ENCODE measurements at regions not wholly inside any gene's neighbourhood (a gene's known extent, or its start where the extent isn't known, plus 50 kb on each side); places are given as distances from the start of the nearest gene placed in this dataset.

DNA sequence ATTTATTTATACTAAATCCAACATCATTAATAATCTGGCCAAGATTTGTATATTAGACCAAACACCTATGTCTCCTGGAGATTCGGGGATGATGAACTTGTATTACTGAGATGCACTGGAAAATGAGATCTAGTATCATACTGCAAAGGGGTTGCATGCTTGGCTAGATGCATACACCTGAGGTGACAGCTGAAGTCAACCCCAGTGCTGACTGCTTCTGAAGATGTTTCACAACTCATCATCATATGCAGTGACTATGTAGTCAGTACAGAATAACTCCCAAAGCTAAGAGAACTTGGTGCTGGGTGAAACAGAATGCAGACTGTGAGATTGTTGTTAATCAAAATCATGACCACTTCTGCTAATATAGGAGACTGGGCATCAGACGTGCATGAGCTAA lies 1114.2 kb downstream of the NSUN3 start:
- H3K4me1 ChIP-seq (ENCODE audit: control insufficient read depth in 5 of 5, insufficient read depth in 5 of 5, low read length in 5 of 5): no peaks in the 10 kb centered on the region
- H3K4me3 ChIP-seq: no peak overlapping the region
- DNase-seq (no peak), ATAC-seq (ENCODE audit: insufficient read depth, low FRiP score) (no peak)
- TF ChIP-seq, protein P1, sequence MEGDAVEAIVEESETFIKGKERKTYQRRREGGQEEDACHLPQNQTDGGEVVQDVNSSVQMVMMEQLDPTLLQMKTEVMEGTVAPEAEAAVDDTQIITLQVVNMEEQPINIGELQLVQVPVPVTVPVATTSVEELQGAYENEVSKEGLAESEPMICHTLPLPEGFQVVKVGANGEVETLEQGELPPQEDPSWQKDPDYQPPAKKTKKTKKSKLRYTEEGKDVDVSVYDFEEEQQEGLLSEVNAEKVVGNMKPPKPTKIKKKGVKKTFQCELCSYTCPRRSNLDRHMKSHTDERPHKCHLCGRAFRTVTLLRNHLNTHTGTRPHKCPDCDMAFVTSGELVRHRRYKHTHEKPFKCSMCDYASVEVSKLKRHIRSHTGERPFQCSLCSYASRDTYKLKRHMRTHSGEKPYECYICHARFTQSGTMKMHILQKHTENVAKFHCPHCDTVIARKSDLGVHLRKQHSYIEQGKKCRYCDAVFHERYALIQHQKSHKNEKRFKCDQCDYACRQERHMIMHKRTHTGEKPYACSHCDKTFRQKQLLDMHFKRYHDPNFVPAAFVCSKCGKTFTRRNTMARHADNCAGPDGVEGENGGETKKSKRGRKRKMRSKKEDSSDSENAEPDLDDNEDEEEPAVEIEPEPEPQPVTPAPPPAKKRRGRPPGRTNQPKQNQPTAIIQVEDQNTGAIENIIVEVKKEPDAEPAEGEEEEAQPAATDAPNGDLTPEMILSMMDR (IDR thresholded peaks at IDR 0.05; ENCODE audit: control extremely low read depth, extremely low read depth): no peak
- H3K36me3 ChIP-seq (ENCODE audit: control insufficient read depth in 4 of 4, insufficient read depth in 4 of 4, low read length in 4 of 4): no peaks in the 10 kb centered on the region
- 77 to 78% methylated on average over 2 of the region's 2 CpGs for WGBS, 2 donors
- no peaks in the 10 kb centered on the region for H3K27me3 ChIP-seq (ENCODE audit: control insufficient read depth in 3 of 3, insufficient read depth in 3 of 3, low read length in 2 of 3)
- H3K27ac ChIP-seq (ENCODE audit: low read depth in 1 of 2, low read length in 1 of 2): no peak overlapping the region
- no peak overlapping the region for H3K9ac ChIP-seq (ENCODE audit: insufficient read depth in 1 of 2, low read length in 2 of 2)
- no peaks in the 10 kb centered on the region for H3K9me3 ChIP-seq (ENCODE audit: control insufficient read depth in 4 of 4, insufficient read depth in 3 of 4, low read length in 3 of 4)

DNA sequence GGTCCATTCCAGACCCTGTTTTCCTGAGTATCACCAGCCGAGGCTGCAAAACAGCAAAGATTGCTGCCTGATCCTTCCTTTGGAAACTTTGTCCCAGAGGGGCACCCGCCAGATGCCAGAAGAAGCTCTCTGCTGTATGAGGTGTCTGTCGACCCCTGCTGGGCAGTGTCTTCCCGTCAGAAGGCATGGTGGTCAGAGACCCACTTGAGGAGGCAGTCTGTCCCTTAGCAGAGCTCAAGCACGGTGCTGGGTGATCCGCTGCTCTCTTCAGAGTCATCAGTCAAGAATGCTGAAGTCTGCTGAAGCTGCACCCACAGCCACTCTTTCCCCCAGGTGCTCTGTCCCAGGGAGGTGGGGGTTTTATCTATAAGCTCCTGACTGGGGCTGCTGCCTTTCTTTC lies 1121.2 kb downstream of the NSUN3 start:
- Histone ChIP-seq H3K27ac (ENCODE audit: low read depth in 1 of 2, low read length in 1 of 2) (no peak overlapping the region), H3K4me1 (ENCODE audit: control insufficient read depth in 5 of 5, insufficient read depth in 5 of 5, low read length in 5 of 5) (no peaks in the 10 kb centered on the region), H3K4me3 (no peak overlapping the region), H3K9ac (ENCODE audit: insufficient read depth in 1 of 2, low read length in 2 of 2) (no peak overlapping the region), H3K9me3 (ENCODE audit: control insufficient read depth in 4 of 4, insufficient read depth in 3 of 4, low read length in 3 of 4) (no peaks in the 10 kb centered on the region), H3K36me3 (ENCODE audit: control insufficient read depth in 4 of 4, insufficient read depth in 4 of 4, low read length in 4 of 4) (no peaks in the 10 kb centered on the region), H3K27me3 (ENCODE audit: control insufficient read depth in 3 of 3, insufficient read depth in 3 of 3, low read length in 2 of 3) (no peaks in the 10 kb centered on the region)
- TF ChIP-seq, protein P1 (IDR thresholded peaks at IDR 0.05; ENCODE audit: control extremely low read depth, extremely low read depth): no peak
- WGBS, 2 donors: 87 to 89% methylated on average over 6 of the region's 6 CpGs
- ATAC-seq (ENCODE audit: insufficient read depth, low FRiP score): no peak
- no peak for DNase-seq

DNA sequence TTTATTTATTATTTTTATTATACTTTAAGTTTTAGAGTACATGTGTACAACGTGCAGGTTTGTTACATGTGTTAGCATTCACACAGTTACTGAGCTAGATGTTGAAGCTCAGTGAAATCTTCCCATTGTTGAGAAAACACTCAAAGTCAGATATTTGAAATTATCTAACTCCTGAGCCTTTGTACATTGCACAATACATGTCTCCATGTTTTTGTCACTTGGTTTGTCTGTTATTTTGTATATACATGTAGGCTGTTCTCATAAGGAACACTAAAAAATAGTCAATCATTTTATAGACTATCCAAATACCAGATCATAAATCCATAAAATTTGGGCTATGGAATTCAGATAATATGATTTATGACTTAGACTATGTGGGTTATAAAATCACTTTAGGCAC lies 1126.5 kb downstream of the NSUN3 start:
- Histone ChIP-seq H3K4me3 (no peak overlapping the region), H3K9ac (ENCODE audit: insufficient read depth in 1 of 2, low read length in 2 of 2) (no peak overlapping the region), H3K9me3 (ENCODE audit: control insufficient read depth in 4 of 4, insufficient read depth in 3 of 4, low read length in 3 of 4) (no peaks in the 10 kb centered on the region), H3K27ac (ENCODE audit: low read depth in 1 of 2, low read length in 1 of 2) (no peak overlapping the region), H3K27me3 (ENCODE audit: control insufficient read depth in 3 of 3, insufficient read depth in 3 of 3, low read length in 2 of 3) (no peaks in the 10 kb centered on the region), H3K36me3 (ENCODE audit: control insufficient read depth in 4 of 4, insufficient read depth in 4 of 4, low read length in 4 of 4) (no peaks in the 10 kb centered on the region), H3K4me1 (ENCODE audit: control insufficient read depth in 5 of 5, insufficient read depth in 5 of 5, low read length in 5 of 5) (no peaks in the 10 kb centered on the region)
- 79 to 87% methylated on average over 1 of the region's 1 CpG for WGBS, 2 donors
- DNase-seq (no peak), ATAC-seq (ENCODE audit: insufficient read depth, low FRiP score) (no peak)
- TF ChIP-seq, protein P1 (IDR thresholded peaks at IDR 0.05; ENCODE audit: control extremely low read depth, extremely low read depth): no peak

DNA sequence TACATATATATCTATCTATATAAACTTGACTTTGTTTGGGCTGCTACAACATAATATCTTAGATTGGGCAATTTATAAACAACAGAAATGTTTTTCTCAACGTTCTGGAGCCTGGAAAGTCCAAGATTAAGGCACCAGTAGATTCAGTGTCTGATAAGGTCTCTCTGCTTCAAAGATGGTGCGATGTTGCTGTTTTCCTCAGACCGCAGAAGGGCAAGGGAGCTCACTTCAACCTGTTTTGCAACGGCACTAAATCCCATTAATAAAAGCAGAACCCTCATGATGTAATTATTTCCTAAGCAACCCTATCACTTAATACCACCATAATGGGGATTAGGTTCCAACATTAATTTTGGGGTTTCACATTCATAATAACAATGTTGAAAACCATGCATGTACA lies 1134.8 kb downstream of the NSUN3 start:
- Histone ChIP-seq H3K9me3 (ENCODE audit: control insufficient read depth in 4 of 4, insufficient read depth in 3 of 4, low read length in 3 of 4) (no peaks in the 10 kb centered on the region), H3K9ac (ENCODE audit: insufficient read depth in 1 of 2, low read length in 2 of 2) (no peak overlapping the region), H3K4me1 (ENCODE audit: control insufficient read depth in 5 of 5, insufficient read depth in 5 of 5, low read length in 5 of 5) (no peaks in the 10 kb centered on the region), H3K27me3 (ENCODE audit: control insufficient read depth in 3 of 3, insufficient read depth in 3 of 3, low read length in 2 of 3) (no peaks in the 10 kb centered on the region), H3K4me3 (no peak overlapping the region), H3K36me3 (ENCODE audit: control insufficient read depth in 4 of 4, insufficient read depth in 4 of 4, low read length in 4 of 4) (no peaks in the 10 kb centered on the region), H3K27ac (ENCODE audit: low read depth in 1 of 2, low read length in 1 of 2) (no peak overlapping the region)
- WGBS, 2 donors: 68 to 74% methylated on average over 4 of the region's 4 CpGs
- no peak for ATAC-seq (ENCODE audit: insufficient read depth, low FRiP score)
- DNase-seq: no peak
- TF ChIP-seq, protein P1 (IDR thresholded peaks at IDR 0.05; ENCODE audit: control extremely low read depth, extremely low read depth): no peak
